A204.1 (cell line): ENCODE measurements at regions not wholly inside any gene's neighbourhood (a gene's known extent, or its start where the extent isn't known, plus 50 kb on each side); places are given as distances from the start of the nearest gene placed in this dataset.

ENCODE experiments used
- FAIRE-seq: peaks from 2 replicates; lab custom pipeline; 2012; peaks lifted over from hg19 to GRCh38; lab: Jason Lieb, UNC

DNA sequence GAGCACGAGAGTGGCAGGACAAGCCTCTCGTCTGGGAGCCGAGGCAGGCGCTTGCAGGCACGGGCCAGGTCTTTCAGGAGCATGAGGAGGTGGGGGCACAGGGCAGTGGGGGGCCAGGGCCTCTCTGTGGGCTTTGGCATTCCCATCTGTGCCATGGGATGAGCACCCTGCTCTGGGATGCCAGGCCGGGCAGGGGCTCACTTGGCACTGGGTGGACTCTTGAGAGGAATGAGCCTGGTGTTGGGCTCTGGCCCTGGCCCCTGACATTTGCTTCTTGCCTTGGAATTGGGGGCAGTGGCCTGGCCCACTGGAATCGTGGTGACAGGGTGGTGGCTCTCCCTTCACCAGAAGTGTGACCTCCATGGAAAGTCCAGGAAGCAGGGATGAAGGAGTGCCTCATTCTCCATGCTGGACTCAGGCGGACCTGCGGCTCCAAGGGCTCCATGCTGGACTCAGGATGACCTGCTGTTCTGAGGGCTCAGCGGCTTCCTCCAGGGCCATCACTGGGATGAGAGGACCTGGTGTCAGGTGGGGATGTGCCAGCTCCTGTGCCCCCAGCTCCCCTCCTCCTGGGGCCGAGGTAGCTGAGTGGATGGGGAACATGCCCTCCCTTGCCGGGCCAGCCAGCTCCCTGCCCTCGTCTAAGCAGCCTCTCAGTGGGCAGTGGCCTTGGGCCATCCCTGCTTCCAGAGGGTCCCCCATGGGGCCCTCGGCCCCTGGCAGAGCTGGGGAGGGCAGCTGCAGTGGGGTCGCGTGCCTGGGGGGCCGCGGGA, 220.3 kb downstream of the KIF26A start:
- no peak for FAIRE-seq

DNA sequence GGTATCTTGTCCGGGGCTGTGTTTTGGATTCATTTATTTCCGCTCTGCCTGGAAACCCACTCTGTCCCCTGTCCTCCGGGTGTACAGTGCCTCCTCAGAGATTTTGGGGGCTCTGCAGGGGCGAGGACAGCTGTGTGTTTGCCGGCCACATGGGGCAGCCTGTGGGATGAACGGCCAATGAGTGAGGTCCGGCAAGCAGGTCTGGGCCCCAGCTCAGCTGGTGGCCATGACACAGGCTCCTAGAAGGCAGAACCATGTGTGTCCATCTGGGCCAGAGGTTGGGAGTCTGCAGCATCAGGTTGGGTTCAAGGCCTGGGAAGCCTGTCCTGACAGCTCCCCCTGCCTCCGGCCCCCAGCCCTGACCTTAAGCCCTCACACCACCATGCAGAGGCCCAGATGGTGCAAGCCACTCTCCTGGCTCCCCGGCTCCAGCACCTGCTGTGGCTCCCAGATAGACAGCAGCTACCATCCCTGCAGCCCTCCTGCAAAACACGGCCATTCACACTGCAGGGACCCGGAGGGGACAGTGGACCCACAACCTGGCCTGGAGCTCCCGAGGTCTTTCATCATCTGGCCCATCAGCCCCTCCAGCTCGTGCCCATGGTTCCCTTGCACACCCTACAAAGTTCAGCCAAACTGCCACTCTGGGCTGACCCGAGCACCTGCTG, 220.1 kb upstream of the C14orf180 start:
- no peak for FAIRE-seq

DNA sequence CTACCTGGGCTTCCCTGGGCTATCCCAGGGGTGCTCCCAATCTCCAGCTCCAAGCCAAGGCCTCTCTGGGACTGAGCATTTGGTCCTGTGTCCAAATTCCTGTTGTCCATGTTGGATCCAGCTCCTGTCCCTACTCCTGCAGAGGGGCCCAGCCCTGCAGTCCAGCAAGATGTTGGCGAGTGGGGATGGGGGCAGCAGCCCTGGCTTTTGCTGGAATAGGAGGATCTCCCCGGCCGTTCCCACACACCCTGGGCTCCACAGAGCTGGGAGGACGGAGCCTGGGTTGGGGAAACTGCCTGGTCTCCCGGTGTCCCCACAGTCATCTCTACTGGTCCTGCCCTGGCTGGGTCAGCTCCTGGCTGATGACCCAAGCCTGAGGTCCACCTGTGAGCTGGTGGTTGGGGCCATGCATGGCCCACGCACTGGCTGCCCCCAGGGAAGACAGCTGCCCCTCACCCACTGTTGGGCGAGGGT, 219.6 kb upstream of the C14orf180 start:
- no peak for FAIRE-seq

DNA sequence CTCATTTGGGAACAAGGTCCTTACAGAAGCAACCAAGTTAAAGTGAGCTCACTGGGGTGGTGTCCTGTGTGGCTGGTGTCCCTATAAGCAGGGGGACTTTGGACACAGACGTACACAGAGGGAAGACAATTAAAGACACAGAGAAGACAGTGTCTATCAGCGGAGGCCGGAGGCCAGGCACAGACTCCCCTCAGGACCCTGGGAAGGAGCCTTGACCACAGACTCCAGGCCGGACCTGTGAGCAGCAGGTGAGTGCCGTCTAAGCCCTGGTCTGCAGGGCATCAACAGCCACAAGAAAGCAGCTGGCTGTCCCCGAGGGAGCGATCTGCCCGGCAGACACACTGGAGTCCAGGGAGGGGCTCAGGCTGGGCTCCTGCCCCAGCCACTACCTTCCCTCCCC, 219.1 kb upstream of the C14orf180 start:
- FAIRE-seq, result no peak

DNA sequence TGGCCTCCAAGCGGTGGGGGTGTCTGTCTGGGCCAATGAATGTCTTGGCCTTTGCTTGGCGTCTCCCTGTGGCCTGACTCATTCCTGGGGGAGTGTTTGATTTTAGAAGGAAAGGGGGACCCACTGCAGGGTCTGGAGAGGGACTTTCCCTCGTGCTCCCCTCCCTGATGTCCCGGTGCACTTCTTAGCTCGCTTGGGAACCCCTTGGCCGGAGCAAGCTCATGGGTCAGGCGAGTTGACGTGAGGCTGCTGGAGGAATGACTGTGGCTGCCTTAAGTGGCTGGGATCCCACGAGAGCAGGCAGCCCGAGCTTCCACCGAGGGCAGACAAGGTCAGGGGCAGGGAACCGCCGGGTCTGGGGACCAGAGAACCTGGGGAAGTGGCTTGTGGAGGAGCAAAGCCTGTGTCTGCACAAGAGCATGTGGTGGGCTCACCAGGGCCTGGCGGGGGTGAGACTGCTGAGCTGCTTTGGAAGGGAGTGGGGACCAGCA, 218.4 kb upstream of the C14orf180 start:
- FAIRE-seq, result no peak

DNA sequence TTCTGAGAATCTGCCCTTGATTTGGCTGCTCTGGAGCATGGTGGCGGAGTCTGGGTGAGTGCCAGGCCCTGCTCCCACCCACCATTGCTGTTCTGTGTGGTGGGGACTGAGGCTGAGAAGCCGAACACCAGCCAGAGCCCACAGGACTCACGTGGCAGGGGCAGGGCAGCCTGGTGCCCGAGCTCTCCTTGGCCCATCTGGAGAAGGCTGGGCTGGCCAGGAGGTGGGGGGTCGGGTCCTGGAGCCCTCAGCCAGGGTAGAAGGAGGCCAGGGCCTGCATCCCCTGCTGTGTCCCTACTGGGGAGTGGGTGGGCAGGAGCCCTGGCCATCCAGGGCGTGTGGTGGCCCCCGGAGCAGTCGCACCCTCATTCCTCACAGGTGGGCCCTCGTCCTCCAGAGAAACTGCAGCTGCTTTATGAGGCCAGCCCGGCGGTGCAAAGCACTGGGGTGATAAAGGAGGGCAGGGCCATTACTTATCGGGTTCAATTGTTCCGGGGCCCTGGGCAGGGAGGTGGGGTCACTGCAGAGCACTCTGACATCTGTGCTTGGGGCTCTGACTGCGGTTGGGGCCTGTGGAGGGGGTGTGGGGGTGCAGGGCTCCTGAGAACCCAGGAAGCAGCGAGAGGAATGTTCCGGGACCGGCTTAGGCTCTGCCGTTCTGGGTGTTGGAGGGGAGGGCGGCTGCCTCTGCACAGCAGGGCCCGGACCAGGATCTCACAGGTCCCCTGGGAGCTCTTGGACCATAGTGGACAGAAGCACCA, 217.5 kb upstream of the C14orf180 start:
- no peak for FAIRE-seq

DNA sequence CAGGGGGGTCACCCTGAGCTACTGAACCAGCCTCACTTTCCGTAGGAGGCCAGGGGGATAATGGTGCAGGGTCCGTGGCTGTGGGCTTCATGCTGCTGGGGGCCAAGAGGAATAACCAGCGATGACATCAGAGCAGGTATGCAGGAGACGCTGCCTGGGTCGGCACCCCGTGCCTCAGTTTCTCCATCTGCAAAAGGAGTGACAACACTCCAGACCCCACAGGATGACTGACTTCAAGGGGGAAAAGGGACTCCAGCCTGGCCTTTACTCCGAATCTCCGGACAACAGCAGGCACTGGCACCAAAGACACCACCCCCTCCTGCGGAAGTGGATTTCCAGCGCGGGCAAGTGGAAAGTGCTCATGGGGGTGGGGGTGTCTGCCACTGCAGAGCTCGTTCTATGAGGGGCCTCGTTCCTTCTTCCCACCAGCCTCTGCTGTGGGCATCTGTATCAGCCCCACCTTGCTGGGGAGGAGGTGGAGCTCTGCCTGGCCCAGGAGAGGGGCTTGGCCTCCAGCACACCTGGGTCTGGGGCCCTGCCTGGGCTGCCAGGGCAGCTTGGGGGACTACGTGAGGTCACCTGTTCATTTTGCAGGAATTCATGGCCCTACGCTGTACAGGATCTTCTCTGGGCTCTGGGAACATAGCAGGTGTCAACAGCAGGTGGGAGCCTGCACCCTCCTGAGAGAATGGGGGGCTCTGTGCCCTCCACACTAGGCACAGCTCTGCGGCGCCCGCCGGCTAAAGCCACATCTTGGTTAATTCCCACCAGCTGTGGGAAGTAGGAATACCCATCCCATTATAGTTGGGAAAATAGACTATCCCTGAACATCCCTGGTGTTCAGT, 216.6 kb upstream of the C14orf180 start:
- FAIRE-seq, result no peak

DNA sequence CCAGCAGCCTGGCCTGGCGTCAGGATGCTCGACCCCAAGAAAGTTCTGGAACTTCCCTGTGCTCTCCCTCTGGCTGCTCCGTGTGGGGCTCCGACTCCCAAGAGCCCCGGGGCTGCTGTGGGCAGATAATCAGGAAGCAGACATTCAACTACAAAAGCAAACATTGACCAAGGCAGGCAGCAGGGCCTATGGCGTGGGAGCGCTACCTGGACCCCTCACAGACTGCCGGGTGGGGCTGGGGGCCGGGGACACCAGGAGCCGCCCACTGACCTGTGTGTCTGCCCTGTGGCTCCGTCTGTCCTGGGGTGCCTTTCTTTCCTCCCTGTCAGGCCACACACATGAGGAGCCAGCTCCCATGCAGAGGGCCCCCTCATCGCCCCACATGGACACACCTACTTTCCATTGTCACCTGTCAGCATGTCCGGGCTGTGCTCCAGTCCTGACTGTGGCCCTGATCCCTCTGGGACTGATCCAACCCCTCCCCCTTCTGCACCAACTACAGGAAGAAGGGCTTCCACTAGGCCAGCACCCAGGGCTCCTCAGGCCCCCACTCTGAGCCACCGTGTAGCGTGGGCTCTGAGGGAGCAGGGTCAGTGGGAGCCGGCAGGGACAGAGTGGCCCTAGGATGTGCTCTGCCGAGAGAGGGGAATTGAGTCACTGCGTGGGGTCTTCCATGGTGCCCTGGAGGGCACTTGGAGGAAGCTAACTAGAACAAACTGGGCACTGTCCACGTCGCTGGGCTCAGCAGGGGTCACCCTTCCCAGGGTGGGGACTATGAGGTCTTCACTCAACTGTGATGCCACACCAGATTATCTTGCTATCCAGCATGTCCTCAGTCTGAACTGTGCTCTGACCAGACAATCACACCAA, 215.4 kb upstream of the C14orf180 start:
- FAIRE-seq, result no peak

DNA sequence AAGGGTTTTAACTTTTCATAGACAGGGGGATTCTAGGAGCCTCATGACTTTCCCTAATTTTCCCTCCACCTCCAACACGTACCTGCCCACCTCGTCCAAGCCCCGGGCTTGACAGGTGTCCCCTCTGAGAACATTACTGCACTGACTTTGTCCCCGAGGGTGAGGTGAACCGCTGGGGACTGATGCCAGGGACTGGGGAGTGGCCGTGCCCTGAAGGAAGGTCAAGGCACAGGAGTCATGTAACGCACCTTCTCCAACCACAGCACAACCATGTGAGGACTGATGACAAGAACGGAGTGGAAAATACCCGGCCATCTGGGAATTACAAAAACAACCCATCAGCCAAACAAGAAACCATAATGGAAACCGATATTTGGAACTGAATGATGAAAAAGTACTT, 214.7 kb upstream of the C14orf180 start:
- FAIRE-seq, result no peak

DNA sequence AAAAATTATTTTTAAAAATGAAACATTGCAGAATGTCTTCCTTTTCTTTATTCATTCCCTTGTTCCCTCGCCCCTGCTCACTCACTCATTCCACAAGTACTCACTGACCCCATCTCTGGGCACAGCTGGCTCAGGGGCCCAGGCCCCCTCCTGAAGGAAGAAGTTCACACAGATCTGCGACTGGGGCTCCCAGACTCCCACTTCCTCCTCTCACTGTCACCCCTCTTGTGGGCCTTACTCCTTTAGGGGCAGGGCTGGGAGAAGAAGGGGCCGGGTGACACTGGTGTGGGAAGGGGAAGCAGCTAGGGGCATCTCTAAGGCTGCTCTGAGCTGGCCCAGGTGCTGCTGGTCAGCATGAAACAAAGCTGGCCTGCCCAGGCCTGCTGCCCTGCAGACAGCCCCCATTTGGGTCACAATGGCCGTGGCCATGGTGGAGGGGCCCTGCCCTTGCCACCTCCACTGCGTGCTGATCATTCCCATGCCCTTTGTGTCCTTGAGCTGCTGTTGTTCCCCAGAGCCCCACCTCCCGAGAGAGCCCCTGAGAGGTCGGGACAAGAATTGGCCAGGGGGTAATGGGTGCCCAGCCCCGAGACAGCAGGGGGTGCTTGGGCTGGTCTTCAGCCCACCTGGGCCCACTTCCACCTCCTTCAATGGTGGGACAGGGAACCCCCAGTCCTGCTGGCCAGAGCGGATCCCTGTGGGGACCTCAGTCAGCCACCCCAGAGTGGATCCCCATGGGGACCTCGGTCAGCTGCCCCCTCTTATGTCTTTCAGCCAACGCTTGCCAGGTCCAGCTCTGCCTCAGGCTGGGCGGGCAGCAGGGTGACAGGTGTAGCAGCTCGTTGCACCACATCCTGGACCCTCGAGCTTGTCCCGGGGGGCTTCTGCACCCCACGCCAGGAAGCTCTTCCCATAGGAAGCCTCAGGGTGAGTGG, 212.4 kb upstream of the C14orf180 start:
- no peak for FAIRE-seq

DNA sequence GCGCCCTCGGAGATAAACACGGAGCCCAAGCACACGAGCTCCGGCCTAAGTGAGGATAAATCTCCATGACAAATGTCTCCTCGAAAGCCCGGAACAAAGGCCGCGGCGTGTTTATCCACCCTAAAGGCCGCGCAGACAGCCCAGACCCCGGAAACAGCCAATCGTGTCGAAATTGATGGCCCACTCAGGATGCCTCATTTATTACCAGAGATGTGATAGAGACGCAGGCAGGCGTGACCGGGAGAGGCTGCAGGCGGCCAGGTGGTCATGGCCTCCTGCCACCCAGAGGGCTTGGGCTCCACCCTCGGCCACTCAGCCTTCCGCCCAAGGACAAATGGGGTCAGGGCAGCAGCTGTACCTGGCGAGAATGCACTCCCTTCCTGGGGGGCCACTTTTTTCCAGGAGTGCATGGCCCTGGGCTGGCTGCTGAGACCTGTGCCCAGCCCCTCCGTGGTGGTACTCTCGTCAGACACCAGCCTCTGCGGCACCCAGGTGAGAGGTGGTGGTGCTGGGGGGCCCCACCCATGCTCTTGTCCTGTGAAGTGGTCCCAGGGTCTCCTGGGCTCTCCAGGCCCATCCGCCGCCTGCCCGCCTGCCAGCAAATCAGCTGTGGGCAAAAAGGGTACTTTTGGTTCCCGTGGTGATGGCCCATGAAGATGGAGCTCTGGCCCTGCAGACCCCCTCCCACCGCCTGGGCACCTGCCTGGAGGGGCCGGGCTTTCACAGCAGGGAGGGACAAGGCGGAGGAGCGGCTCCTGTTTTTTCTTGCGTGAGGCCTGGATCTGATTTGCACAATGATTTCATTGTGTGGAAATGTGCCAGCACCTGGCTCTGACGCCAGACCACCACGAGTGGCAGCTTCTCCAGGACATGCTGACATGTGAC, 211.5 kb upstream of the C14orf180 start:
- no peak for FAIRE-seq

DNA sequence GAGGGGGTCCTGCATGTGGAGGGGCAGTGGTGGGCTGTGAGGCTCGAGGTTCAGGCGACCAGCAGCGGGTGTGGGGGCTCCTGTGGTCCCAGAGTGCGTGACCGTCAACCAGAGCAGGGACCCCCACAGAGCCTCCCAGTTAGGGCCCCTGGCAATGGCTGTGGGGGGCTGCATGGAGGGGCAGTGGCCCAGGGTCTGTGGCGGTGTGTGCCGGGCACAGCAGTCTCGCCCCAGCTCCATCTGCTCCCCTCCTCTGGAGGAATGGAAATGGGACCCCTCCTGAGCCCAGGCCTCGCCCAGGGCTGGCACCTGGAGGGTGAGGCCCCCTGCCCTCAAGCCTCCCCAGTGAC, 210.8 kb upstream of the C14orf180 start:
- FAIRE-seq, result no peak

DNA sequence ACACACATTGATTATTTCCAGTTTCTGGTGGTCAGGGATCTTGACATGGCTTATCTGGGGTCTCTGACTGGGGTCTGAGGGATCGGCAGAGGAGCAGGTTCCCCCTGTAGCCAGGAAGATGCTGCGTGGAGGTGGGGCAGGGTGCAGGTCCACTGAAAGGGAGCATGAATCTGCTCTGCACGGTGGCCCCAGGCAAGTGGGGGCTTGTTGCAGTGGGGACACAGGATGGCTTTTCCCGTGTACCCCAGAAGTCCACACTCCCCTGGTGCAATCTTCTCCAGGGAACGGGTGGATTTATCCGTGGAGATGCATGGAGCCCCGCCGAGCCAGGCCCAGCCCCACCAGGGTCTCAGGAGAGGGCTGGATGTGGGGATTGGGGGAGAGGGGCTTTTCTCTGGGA, 210.4 kb upstream of the C14orf180 start:
- FAIRE-seq, result no peak

DNA sequence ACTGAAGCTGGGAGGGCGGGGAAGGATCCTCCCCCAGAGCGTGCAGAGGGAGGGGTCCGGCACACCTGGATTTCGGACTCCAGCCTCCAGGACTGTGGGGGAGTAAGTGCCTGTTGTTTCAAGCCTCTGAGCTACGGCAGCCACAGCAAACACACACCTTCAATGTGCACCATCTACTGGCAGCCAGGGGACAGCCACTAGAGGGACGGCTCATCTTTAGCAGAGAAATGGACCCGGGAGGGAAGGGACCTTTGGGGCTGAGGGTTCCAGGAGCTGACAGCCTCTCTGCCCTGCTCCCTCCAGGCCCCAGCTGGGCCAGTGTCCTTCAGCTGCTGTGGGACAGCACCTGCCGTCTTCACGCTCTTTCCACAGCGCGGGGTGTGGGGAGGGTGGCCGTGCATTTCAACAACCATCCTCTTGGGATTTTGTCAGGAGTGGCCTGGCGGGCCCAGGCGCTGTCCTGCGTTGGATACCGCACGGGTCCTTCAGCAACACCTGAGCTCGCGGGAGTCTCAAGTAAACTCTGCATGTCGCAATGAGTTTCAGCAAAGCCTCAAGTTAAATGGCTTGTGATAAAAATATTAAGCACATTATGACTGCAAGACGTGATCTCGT, 209.2 kb upstream of the C14orf180 start:
- FAIRE-seq, result no peak

DNA sequence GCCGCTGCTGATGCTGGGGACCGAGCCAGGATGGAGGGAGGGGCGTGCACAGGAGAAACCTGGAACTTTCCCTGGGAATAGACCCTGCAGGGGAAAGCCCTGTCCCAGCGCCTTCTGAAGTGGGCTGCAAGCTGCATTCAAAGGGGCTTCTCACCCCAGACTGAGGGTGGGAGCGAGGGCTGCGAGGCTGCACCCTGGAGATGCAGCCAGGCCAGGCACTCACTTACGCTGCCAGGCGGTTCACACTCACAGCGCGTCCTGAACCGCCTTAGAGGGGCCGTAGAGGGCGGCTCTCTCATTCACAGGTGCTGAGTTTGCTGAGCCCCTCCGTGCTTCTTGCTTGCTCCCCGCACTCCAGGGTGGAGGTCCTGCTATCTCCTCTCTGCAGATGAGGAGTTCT, 208.5 kb upstream of the C14orf180 start:
- FAIRE-seq, result no peak

DNA sequence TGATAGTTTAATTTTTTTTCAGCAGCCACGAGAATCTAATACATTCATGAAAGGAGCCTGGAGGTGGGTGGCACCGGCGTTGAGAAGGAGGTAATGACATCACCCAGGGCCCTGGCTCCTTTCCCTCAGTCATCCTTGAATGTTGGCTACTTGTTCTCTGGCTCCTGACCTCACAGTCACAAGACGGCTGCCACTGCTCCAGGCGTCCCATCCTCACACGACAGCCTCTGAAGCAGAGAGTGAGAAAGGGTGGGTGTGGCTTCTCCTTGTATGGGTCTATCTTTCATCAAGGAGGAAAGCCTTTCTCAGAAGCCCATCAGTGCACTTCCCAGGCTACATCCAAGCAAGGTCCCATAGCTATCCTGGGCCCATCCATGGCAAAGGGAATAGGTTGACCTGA, 207.6 kb upstream of the C14orf180 start:
- FAIRE-seq, result no peak

DNA sequence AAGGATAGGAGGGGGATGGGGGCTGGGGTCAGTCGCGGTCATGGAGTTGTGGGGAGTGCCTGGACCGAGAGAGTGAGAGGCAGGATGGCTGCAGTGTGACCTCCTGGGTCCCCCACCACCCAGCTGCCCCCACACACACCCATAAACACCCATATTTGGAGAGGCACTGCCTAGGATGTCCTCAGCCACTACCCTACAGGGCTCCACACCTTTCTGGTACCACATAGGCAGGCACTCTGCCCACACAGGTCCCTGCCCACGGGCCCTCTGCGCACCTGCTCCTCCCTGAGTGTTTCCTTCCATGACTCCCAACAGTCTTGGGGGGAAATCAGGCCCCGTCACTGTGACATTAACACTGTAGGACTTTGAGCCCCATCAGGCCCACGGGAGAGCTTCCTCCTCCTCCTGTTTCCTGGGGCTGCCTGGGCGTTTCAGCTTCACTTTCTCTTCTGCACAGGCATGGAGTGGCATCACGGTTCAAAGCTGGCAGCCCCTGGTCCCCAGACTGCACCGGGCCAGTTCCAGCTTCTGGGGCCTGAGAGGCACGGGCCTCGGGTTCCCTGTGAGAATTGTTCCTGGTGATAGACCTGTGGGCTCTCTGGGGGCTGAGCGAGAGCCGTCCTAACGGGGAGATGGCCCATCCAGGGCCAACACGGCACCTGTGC, 207.0 kb upstream of the C14orf180 start:
- no peak for FAIRE-seq
